Naive thymus-derived CD4-positive, alpha-beta T cell (primary cell): ENCODE measurements at regions not wholly inside any gene's neighbourhood (a gene's known extent, or its start where the extent isn't known, plus 50 kb on each side); places are given as distances from the start of the nearest gene placed in this dataset.
"Not testable (repeated sequence)": the region's sequence is repeated elsewhere in the genome, so short reads cannot be mapped to it uniquely, and the experiment has no call there.

Experiments
- ATAC-seq: fragments of 150-1000 bp; cut with Tn5 transposase; 2 replicates; pipeline ENCODE4 v1.10.0; 2021; ENCODE audit warnings: mild to moderate bottlenecking, moderate library complexity
- CTCF ChIA-PET: fragments of 350-600 bp; sonication (Branson Sonifier 250); formaldehyde crosslinking; loops from one replicate; lab custom pipeline; 2021; ENCODE audit warnings: antibody characterized with exemption; lab: Charles Lee
- POLR2A ChIA-PET: fragments of 350-600 bp; sonication (Branson Sonifier 250); formaldehyde crosslinking; loops from one replicate; lab custom pipeline; 2021; ENCODE audit warnings: antibody characterized with exemption, inconsistent platforms; lab: Charles Lee
- DNase-seq, 9 donors: peaks; one replicate each; pipeline versions ENCODE4 v3.0.0 to v3.0.0-alpha.2; 2020 to 2022; ENCODE audit warnings: mixed read lengths in 1 of 9
- H3K27ac ChIP-seq: one replicate; pipeline ENCODE4 v1.7.0; 2013; ENCODE audit warnings: mild to moderate bottlenecking, low read depth, low read length, moderate library complexity
- H3K27me3 ChIP-seq, 2 donors: one replicate each; pipeline ENCODE4 v1.7.0; 2013; ENCODE audit warnings: low read length in 2 of 2, mild to moderate bottlenecking in 2 of 2, moderate library complexity in 2 of 2; ENCODE audit not compliant: control insufficient read depth in 2 of 2, insufficient read depth in 2 of 2
- H3K36me3 ChIP-seq, 3 experiments: 1 replicate in 2 of 3; 2 replicates in 1 of 3; pipeline ENCODE4 v1.7.0; 2013; ENCODE audit warnings: low read length in 3 of 3, mild to moderate bottlenecking in 3 of 3, moderate library complexity in 1 of 3; ENCODE audit not compliant: insufficient read depth in 3 of 3, control insufficient read depth in 2 of 3
- H3K4me1 ChIP-seq, 2 donors: one replicate each; pipeline ENCODE4 v1.7.0; 2013; ENCODE audit warnings: low read length in 2 of 2, mild to moderate bottlenecking in 2 of 2, moderate library complexity in 1 of 2; ENCODE audit not compliant: control insufficient read depth in 2 of 2, insufficient read depth in 2 of 2
- H3K4me3 ChIP-seq: 2 replicates; pipeline ENCODE4 v1.7.0; 2013; ENCODE audit warnings: mild to moderate bottlenecking, low read length
- H3K9me3 ChIP-seq, 3 experiments: 1 replicate in 2 of 3; 2 replicates in 1 of 3; pipeline ENCODE4 v1.7.0; 2013; ENCODE audit warnings: low read length in 3 of 3; ENCODE audit not compliant: control insufficient read depth in 2 of 3
- H3K27ac Mint-ChIP-seq, 9 donors: one replicate each; pipeline ENCODE4 v1.8.0; 2020 to 2022; ENCODE audit warnings: mixed read lengths in 9 of 9, mild to moderate bottlenecking in 8 of 9, moderate library complexity in 5 of 9, inconsistent platforms in 2 of 9
- H3K27me3 Mint-ChIP-seq, 5 donors: one replicate each; pipeline ENCODE4 v1.8.0; 2021 to 2022; ENCODE audit warnings: mixed read lengths in 5 of 5, mild to moderate bottlenecking in 1 of 5
- H3K36me3 Mint-ChIP-seq, 5 donors: one replicate each; pipeline ENCODE4 v1.8.0; 2020 to 2022; ENCODE audit warnings: mixed read lengths in 5 of 5, mild to moderate bottlenecking in 3 of 5, inconsistent platforms in 1 of 5
- H3K4me1 Mint-ChIP-seq, 7 donors: one replicate each; pipeline ENCODE4 v1.8.0; 2020 to 2022; ENCODE audit warnings: mixed read lengths in 7 of 7, mild to moderate bottlenecking in 3 of 7, inconsistent platforms in 1 of 7
- H3K4me3 Mint-ChIP-seq, 10 donors: one replicate each; pipeline ENCODE4 v1.8.0; 2020 to 2022; ENCODE audit warnings: mild to moderate bottlenecking in 10 of 10, mixed read lengths in 10 of 10, moderate library complexity in 6 of 10, inconsistent platforms in 2 of 10
- H3K9me3 Mint-ChIP-seq, 11 donors: one replicate each; pipeline ENCODE4 v1.8.0; 2020 to 2022; ENCODE audit warnings: mixed read lengths in 11 of 11, mild to moderate bottlenecking in 4 of 11, inconsistent platforms in 1 of 11, moderate library complexity in 1 of 11
- intact Hi-C, 2 donors: fragments of 100-400 bp; cut with micrococcal nuclease; formaldehyde crosslinking; loops; one replicate each; pipeline ENCODE4 v1.15.1; 2023

- H3K9me3 ChIP-seq: no peaks in the 10 kb centered on the region
- CTCF ChIA-PET: no interaction called here
- H3K27me3 Mint-ChIP-seq: no peaks in the 10 kb centered on the region
- peaks cover 0 to 19% (median 4%) of the 10 kb centered on the region in 11 donors for H3K9me3 Mint-ChIP-seq
- no peaks in the 10 kb centered on the region for H3K27me3 ChIP-seq
- no peak overlapping the region for H3K27ac Mint-ChIP-seq
- no peaks in the 10 kb centered on the region for H3K36me3 ChIP-seq
- POLR2A ChIA-PET: no interaction called here
- no peak overlapping the region for H3K4me3 Mint-ChIP-seq
- H3K4me1 Mint-ChIP-seq: no peaks in the 10 kb centered on the region
- no peaks in the 10 kb centered on the region for H3K4me1 ChIP-seq
- no peak for ATAC-seq
- H3K36me3 Mint-ChIP-seq: no peaks in the 10 kb centered on the region
- intact Hi-C loops: no loop called here
- no peak overlapping the region for H3K27ac ChIP-seq
- DNase-seq: no peak
- no peak overlapping the region for H3K4me3 ChIP-seq
Measured at GRCh38 chr4:92012899-92013867, 290.6 kb upstream of the GRID2 start.

GRCh38 chr4:92014067-92014466 is 289.7 kb upstream of the GRID2 start:
- no peaks in the 10 kb centered on the region for H3K4me1 Mint-ChIP-seq
- POLR2A ChIA-PET: no interaction called here
- no peaks in the 10 kb centered on the region for H3K9me3 ChIP-seq
- H3K9me3 Mint-ChIP-seq: peaks cover 0 to 19% (median 4%) of the 10 kb centered on the region in 11 donors
- CTCF ChIA-PET: no interaction called here
- H3K36me3 ChIP-seq: no peaks in the 10 kb centered on the region
- no peak overlapping the region for H3K27ac ChIP-seq
- no peaks in the 10 kb centered on the region for H3K27me3 Mint-ChIP-seq
- DNase-seq (no peak), ATAC-seq (no peak)
- H3K4me3 Mint-ChIP-seq: no peak overlapping the region
- no peaks in the 10 kb centered on the region for H3K4me1 ChIP-seq
- no peak overlapping the region for H3K4me3 ChIP-seq
- no peak overlapping the region for H3K27ac Mint-ChIP-seq
- H3K27me3 ChIP-seq: no peaks in the 10 kb centered on the region
- intact Hi-C loops: no loop called here
- H3K36me3 Mint-ChIP-seq: no peaks in the 10 kb centered on the region

GRCh38 chr4:92021203-92021602 is 282.6 kb upstream of the GRID2 start:
- ChIA-PET POLR2A (no interaction called here), CTCF (no interaction called here)
- Histone ChIP-seq H3K36me3 (no peaks in the 10 kb centered on the region), H3K4me3 (no peak overlapping the region), H3K27me3 (no peaks in the 10 kb centered on the region), H3K4me1 (no peaks in the 10 kb centered on the region), H3K27ac (no peak overlapping the region), H3K9me3 (no peaks in the 10 kb centered on the region)
- no peaks in the 10 kb centered on the region for H3K4me1 Mint-ChIP-seq
- DNase-seq (no peak), ATAC-seq (no peak)
- H3K27ac Mint-ChIP-seq: no peak overlapping the region
- H3K27me3 Mint-ChIP-seq: no peaks in the 10 kb centered on the region
- no peak overlapping the region for H3K4me3 Mint-ChIP-seq
- no peaks in the 10 kb centered on the region for H3K36me3 Mint-ChIP-seq
- intact Hi-C loops: no loop called here
- H3K9me3 Mint-ChIP-seq: peaks cover 0 to 29% (median 8%) of the 10 kb centered on the region in 11 donors

- no peak overlapping the region for H3K4me3 Mint-ChIP-seq
- DNase-seq: no peak
Measured at GRCh38 chr4:92021788-92022187, 282.0 kb upstream of the GRID2 start.

GRCh38 chr4:92028830-92029229 is 274.9 kb upstream of the GRID2 start:
- H3K4me3 ChIP-seq, DNase-seq, CTCF ChIA-PET, H3K36me3 ChIP-seq, H3K9me3 ChIP-seq, H3K27ac Mint-ChIP-seq, H3K36me3 Mint-ChIP-seq, H3K27me3 ChIP-seq, ATAC-seq, H3K27me3 Mint-ChIP-seq, H3K4me3 Mint-ChIP-seq, H3K4me1 ChIP-seq, POLR2A ChIA-PET, H3K27ac ChIP-seq, intact Hi-C loops, H3K4me1 Mint-ChIP-seq: not testable (repeated sequence)
- peaks cover 0 to 14% (median 7%) of the 10 kb centered on the region in 11 donors for H3K9me3 Mint-ChIP-seq

More at GRCh38 chr4:92021788-92022187, 282.0 kb upstream of the GRID2 start:
- no peaks in the 10 kb centered on the region for H3K4me1 ChIP-seq
- POLR2A ChIA-PET: no interaction called here
- H3K9me3 ChIP-seq: no peaks in the 10 kb centered on the region
- Mint-ChIP-seq H3K36me3 (no peaks in the 10 kb centered on the region), H3K9me3 (peaks cover 0 to 24% (median 6%) of the 10 kb centered on the region in 11 donors), H3K27me3 (no peaks in the 10 kb centered on the region), H3K4me1 (no peaks in the 10 kb centered on the region), H3K27ac (no peak overlapping the region)
- H3K27me3 ChIP-seq: no peaks in the 10 kb centered on the region
- CTCF ChIA-PET: no interaction called here
- no peak overlapping the region for H3K4me3 ChIP-seq
- H3K36me3 ChIP-seq: no peaks in the 10 kb centered on the region
- ATAC-seq: no peak
- intact Hi-C loops: no loop called here
- H3K27ac ChIP-seq: no peak overlapping the region

- Histone ChIP-seq H3K27me3 (no peaks in the 10 kb centered on the region), H3K9me3 (no peaks in the 10 kb centered on the region), H3K27ac (no peak overlapping the region), H3K36me3 (no peaks in the 10 kb centered on the region), H3K4me1 (no peaks in the 10 kb centered on the region), H3K4me3 (no peak overlapping the region)
- intact Hi-C loops: no loop called here
- Mint-ChIP-seq H3K4me1 (no peaks in the 10 kb centered on the region), H3K27ac (no peak overlapping the region), H3K4me3 (no peak overlapping the region), H3K36me3 (no peaks in the 10 kb centered on the region), H3K9me3 (peaks cover 0 to 15% (median 2%) of the 10 kb centered on the region in 11 donors), H3K27me3 (no peaks in the 10 kb centered on the region)
- ATAC-seq: no peak
- ChIA-PET CTCF (no interaction called here), POLR2A (no interaction called here)
- no peak for DNase-seq
Measured at GRCh38 chr4:92031825-92032224, 271.9 kb upstream of the GRID2 start.

- ATAC-seq (no peak), DNase-seq (no peak)
- Histone ChIP-seq H3K9me3 (no peaks in the 10 kb centered on the region), H3K36me3 (no peaks in the 10 kb centered on the region), H3K4me1 (no peaks in the 10 kb centered on the region), H3K27me3 (no peaks in the 10 kb centered on the region), H3K27ac (no peak overlapping the region), H3K4me3 (no peak overlapping the region)
- H3K36me3 Mint-ChIP-seq: no peaks in the 10 kb centered on the region
- H3K27me3 Mint-ChIP-seq: no peaks in the 10 kb centered on the region
- intact Hi-C loops: no loop called here
- H3K9me3 Mint-ChIP-seq: peaks cover 1 to 32% (median 9%) of the 10 kb centered on the region in 11 donors
- H3K27ac Mint-ChIP-seq: no peak overlapping the region
- H3K4me1 Mint-ChIP-seq: no peaks in the 10 kb centered on the region
- H3K4me3 Mint-ChIP-seq: no peak overlapping the region
- ChIA-PET POLR2A (no interaction called here), CTCF (no interaction called here)
Measured at GRCh38 chr4:92035666-92036065, 268.1 kb upstream of the GRID2 start.
